ENCODE measurements at regions not wholly inside any gene's neighbourhood (a gene's known extent, or its start where the extent isn't known, plus 50 kb on each side); places are given as distances from the start of the nearest gene placed in this dataset.

DNA sequence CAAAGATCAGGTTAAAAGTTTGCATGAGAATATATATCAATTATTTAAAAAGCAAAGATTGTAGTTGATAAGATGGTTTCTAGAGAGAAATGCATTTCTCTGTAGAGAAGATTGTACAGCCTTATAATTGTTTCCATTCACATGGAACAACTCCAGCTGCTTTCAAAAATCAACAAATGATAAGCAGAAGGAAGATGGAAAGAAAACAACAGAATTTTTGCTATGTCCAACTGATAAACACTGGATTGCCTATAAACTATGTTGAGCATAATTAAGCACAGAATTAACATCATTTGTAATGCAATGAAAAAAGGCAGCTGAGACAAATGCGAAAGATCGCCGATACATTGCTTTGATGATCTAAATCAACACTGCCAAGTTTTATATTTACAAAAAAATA lies 89.0 kb downstream of the C3orf85 start:
- Mint-ChIP-seq H3K27me3 (ENCODE audit: low read depth in 2 of 2) (no peaks in the 10 kb centered on the region), H3K27ac (no peak overlapping the region), H3K4me1 (no peaks in the 10 kb centered on the region), H3K4me3 (no peak overlapping the region), H3K36me3 (no peaks in the 10 kb centered on the region), H3K9me3 (peaks cover 0 to 3% of the 10 kb centered on the region in 2 donors)
- WGBS (ENCODE audit: insufficient coverage): 90% methylated on average over 3 of the region's 3 CpGs
- H3K27me3 ChIP-seq (ENCODE audit: control insufficient read depth, insufficient read depth, low read length): no peaks in the 10 kb centered on the region
- intact Hi-C loops (cut with micrococcal nuclease): no loop called here
- no peaks in the 10 kb centered on the region for H3K36me3 ChIP-seq (ENCODE audit: control insufficient read depth, insufficient read depth, low read length)
- no peaks in the 10 kb centered on the region for H3K9me3 ChIP-seq (ENCODE audit: control insufficient read depth, insufficient read depth, low read length)
- no peaks in the 10 kb centered on the region for H3K4me1 ChIP-seq (ENCODE audit: control insufficient read depth, insufficient read depth, low read length)
- H3K4me3 ChIP-seq (ENCODE audit: low read length): no peak overlapping the region
- no peak for ATAC-seq
- TF ChIP-seq, protein P1, sequence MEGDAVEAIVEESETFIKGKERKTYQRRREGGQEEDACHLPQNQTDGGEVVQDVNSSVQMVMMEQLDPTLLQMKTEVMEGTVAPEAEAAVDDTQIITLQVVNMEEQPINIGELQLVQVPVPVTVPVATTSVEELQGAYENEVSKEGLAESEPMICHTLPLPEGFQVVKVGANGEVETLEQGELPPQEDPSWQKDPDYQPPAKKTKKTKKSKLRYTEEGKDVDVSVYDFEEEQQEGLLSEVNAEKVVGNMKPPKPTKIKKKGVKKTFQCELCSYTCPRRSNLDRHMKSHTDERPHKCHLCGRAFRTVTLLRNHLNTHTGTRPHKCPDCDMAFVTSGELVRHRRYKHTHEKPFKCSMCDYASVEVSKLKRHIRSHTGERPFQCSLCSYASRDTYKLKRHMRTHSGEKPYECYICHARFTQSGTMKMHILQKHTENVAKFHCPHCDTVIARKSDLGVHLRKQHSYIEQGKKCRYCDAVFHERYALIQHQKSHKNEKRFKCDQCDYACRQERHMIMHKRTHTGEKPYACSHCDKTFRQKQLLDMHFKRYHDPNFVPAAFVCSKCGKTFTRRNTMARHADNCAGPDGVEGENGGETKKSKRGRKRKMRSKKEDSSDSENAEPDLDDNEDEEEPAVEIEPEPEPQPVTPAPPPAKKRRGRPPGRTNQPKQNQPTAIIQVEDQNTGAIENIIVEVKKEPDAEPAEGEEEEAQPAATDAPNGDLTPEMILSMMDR (IDR thresholded peaks at IDR 0.05): no peak
- DNase-seq: no peak
- no peak overlapping the region for H3K27ac ChIP-seq (ENCODE audit: low read length)

DNA sequence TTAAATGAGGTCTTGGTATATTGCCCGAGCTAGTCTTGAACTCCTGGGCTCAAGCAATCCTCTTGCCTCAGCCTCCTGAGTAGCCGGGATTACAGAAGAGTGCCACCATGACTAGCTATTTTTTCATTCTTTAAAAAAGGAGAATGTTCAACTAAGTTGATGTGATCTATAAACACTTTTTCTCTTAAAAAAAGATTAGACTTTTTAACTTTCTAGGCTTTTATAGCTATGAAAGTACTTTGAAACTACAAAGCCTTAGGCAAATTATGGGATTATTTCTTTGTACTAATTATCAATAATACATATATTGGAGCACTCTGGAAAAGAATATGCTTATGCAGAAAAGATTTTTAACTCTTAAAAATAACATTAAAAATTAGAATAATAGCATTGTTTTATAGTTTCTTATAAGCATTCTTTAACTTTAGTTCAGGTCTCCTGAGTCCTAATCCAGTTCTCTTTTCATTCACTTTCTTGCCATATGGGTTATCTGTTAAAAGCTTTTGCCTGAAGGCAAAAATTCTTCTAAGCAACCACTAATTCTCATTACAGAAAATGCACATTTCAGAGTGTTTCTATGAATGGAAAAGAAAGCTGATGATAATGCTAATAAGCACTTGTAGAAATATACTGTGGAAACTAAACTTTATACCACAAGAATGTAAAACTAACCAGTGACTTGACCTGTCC lies 87.8 kb downstream of the DPPA2 start:
- Histone ChIP-seq H3K4me1 (ENCODE audit: control insufficient read depth, insufficient read depth, low read length) (no peaks in the 10 kb centered on the region), H3K36me3 (ENCODE audit: control insufficient read depth, insufficient read depth, low read length) (no peaks in the 10 kb centered on the region), H3K27me3 (ENCODE audit: control insufficient read depth, insufficient read depth, low read length) (no peaks in the 10 kb centered on the region), H3K4me3 (ENCODE audit: low read length) (no peak overlapping the region), H3K27ac (ENCODE audit: low read length) (no peak overlapping the region), H3K9me3 (ENCODE audit: control insufficient read depth, insufficient read depth, low read length) (no peaks in the 10 kb centered on the region)
- Mint-ChIP-seq H3K4me3 (no peak overlapping the region), H3K9me3 (peaks cover 0 to 8% of the 10 kb centered on the region in 2 donors), H3K36me3 (no peaks in the 10 kb centered on the region), H3K27ac (no peak overlapping the region), H3K4me1 (no peaks in the 10 kb centered on the region), H3K27me3 (ENCODE audit: low read depth in 2 of 2) (no peaks in the 10 kb centered on the region)
- ATAC-seq (no peak), DNase-seq (no peak)
- 100% methylated on average over 2 of the region's 2 CpGs for WGBS (ENCODE audit: insufficient coverage)
- intact Hi-C loops (cut with micrococcal nuclease): no loop called here
- TF ChIP-seq, protein P1 (IDR thresholded peaks at IDR 0.05): no peak

DNA sequence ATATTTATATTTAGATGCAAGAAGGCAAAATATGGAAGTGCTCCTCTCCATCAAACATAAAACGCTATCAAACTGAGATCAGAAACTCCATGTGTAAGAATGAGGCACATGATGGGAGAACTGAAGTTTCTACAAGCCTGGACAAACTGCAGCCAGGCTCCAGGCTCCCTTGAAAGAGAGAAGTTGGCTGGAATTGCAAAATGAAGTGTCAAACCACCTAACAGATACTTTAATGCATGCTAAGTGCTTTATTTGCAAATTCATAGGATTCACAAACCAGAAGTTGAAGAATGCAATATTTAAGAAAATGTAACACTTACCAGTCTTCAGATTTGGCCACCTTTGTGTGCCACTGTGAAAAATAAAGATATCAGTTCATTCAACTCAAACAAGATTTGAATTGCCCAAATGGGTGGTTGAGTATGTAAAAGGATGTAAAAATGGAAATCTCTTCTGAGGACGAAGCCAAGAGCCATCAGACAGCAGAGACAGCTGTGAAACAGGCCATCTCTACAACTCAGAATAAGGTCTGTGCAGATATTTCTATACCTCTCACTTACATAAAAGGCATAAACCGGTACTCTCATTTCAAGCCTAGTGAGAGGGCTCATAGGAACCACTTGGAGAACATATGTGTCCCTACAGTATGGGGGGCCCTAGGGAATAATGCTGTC lies 87.0 kb downstream of the DPPA2 start:
- Histone ChIP-seq H3K4me3 (ENCODE audit: low read length) (no peak overlapping the region), H3K9me3 (ENCODE audit: control insufficient read depth, insufficient read depth, low read length) (no peaks in the 10 kb centered on the region), H3K4me1 (ENCODE audit: control insufficient read depth, insufficient read depth, low read length) (no peaks in the 10 kb centered on the region), H3K36me3 (ENCODE audit: control insufficient read depth, insufficient read depth, low read length) (no peaks in the 10 kb centered on the region), H3K27ac (ENCODE audit: low read length) (no peak overlapping the region), H3K27me3 (ENCODE audit: control insufficient read depth, insufficient read depth, low read length) (no peaks in the 10 kb centered on the region)
- TF ChIP-seq, protein P1 (IDR thresholded peaks at IDR 0.05): no peak
- peaks cover 0 to 12% of the 10 kb centered on the region in 2 donors for H3K9me3 Mint-ChIP-seq
- no peaks in the 10 kb centered on the region for H3K36me3 Mint-ChIP-seq
- H3K27ac Mint-ChIP-seq: no peak overlapping the region
- intact Hi-C loops (cut with micrococcal nuclease): no loop called here
- H3K4me3 Mint-ChIP-seq: no peak overlapping the region
- no peak for DNase-seq
- no peaks in the 10 kb centered on the region for H3K27me3 Mint-ChIP-seq (ENCODE audit: low read depth in 2 of 2)
- WGBS (ENCODE audit: insufficient coverage): 85% methylated on average over 2 of the region's 3 CpGs
- no peak for ATAC-seq
- no peaks in the 10 kb centered on the region for H3K4me1 Mint-ChIP-seq

Measured in natural killer cell (primary cell).